Embryonic facial prominence (tissue), 1 donor: ENCODE measurements at regions not wholly inside any gene's neighbourhood (a gene's known extent, or its start where the extent isn't known, plus 50 kb on each side); places are given as distances from the start of the nearest gene placed in this dataset.

ENCODE experiments used
- DNase-seq: peaks from one replicate; pipeline ENCODE4 v3.0.0-alpha.2; 2016; ENCODE audit errors: extremely low spot score

GRCh38 chr5:114657342-114658130 lies 295.7 kb downstream of the KCNN2 start:
- DNase-seq, result no peak

- DNase-seq, result no peak
Observed at GRCh38 chr5:114649878-114650277, 288.0 kb downstream of the KCNN2 start.

DNA sequence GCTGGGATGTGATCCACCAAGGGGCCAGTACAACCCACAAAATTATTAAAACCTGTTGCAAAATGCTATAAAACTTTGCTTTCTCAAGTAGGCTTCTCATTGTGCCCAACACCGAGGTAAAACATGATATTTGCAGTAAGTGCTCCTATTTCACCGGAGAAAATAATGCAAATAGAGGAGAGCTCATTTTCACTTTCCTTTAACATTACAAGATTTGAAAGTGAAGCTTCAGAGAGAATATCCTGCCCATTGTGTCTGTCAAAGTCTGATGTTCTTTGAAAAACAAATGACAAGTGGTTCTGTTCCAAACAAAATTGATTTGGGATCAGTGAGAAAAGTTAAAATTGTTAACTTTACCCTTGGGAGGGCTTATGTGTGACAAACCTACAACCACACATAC lies 287.1 kb downstream of the KCNN2 start:
- no peak for DNase-seq

GRCh38 chr5:114644576-114644975 lies 282.7 kb downstream of the KCNN2 start:
- no peak for DNase-seq

- no peak for DNase-seq
Observed at GRCh38 chr5:114636271-114636670, 274.4 kb downstream of the KCNN2 start.

DNA sequence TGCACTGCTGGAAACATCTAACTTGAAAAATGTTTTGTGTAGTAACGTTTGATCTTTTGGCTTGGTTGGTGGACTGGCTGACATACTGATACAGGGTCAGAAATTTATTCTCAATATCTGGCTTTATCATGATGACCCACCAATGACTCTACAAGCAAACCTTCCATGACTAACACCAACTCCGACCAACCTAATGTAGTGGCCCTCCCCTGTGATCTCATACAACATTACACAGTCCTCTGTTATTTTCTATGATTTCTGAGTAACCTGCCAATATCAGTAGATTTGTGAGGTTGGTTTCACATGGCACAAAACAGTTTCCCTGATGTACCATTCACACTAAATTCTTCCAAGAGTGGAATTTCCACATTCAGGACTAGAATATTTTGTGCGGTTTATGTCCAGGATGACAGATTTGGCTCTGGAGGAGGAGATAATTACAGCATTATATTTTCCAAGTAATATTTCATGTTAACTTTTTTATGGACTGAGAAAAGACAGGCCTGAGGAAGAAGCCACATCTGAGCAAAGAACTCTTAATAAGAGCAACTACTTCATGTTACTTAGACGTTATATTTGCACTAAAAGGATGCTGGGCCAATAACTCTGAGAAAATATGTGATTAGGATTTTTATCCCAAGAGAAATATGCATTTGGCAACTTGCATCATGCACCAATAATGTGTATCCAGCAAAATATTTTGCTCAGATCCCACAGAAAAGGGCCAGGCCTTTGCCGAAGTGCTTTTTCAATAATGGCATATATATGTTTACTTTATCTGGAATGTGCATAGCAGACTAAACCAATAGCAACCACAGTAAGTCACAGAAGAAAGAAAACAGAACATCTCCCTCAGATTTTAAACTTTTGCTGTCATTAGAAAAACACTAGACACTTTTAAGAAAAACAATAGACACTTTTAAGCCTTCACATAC lies 273.4 kb downstream of the KCNN2 start:
- DNase-seq, result no peak

DNA sequence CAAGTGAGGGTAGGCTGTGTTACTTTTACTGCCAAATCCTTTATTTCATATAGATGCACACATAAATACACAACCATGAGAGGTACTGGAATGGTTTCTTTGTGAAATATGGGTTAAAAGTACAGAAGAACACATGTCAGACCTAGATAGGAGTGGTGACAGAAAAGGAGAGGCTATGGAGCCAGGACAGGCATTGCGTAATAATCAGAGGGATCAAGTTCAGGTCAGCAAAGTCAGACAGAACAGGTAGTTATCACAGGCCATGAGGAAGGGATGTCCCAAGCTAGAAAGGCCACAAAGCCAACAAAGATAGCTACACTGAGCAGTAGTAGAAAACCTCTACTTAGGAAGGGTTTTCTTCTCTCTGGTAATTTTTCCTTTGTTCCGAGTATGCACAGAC lies 272.6 kb downstream of the KCNN2 start:
- DNase-seq, result no peak

GRCh38 chr5:114612406-114612805 lies 250.5 kb downstream of the KCNN2 start:
- DNase-seq, result no peak

GRCh38 chr5:114581136-114581535 lies 219.3 kb downstream of the KCNN2 start:
- no peak for DNase-seq

DNA sequence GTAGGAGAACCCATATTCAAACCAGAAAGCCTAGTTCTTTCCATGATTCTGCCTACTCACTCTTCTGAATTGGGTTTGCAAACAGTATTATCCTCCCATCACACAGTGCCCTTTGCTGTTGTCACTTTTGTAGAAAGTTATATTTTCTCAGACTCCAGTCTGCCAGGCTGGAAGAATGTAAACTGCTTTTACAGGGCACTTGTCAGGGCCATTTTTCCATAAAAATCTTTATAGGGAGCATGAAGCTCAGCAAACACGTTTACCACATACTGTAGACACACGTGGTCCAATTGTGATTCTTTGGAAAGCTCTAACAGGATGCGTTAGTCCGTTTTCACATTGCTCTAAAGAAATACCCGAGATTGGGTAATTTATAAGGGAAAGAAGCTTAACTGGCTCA lies 204.0 kb downstream of the KCNN2 start:
- no peak for DNase-seq

- no peak for DNase-seq
Observed at GRCh38 chr5:114565139-114565538, 203.3 kb downstream of the KCNN2 start.

DNA sequence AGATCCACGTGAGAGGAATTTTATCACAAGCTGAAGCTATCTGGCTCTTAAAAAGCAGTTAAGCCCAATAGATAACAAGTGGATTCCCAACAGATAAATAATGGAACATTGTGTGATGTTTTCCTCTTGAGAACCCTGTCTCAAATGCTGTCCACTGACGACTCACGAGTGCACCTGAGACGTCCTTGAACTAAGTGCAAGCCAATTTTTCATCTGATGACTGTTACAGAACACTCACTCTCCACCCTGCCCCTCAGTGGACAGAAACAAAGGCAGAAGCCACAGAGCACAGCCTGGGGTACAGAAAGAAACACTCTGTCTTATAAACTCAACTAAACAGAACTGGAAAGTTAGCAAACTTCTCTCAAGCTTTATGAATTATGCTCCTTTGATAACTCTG lies 199.5 kb downstream of the KCNN2 start:
- DNase-seq, result no peak
